WI38 (cell line): ENCODE measurements at regions not wholly inside any gene's neighbourhood (a gene's known extent, or its start where the extent isn't known, plus 50 kb on each side); places are given as distances from the start of the nearest gene placed in this dataset.

Experiments used
- H3K4me3 ChIP-seq: 2 replicates; pipeline ENCODE4 v1.5.1; 2011; ENCODE audit warnings: low read depth, mild to moderate bottlenecking, control low read depth, low read length
- CTCF ChIP-seq: IDR thresholded peaks from 2 replicates; pipeline ENCODE4 v1.5.1; 2012; ENCODE audit warnings: low read depth, mild to moderate bottlenecking, control low read depth, low read length

- no peak for TF ChIP-seq CTCF
- no peak overlapping the region for H3K4me3 ChIP-seq
Observed at GRCh38 chr19:28049875-28050274, 1163.1 kb downstream of the UQCRFS1 start.

DNA sequence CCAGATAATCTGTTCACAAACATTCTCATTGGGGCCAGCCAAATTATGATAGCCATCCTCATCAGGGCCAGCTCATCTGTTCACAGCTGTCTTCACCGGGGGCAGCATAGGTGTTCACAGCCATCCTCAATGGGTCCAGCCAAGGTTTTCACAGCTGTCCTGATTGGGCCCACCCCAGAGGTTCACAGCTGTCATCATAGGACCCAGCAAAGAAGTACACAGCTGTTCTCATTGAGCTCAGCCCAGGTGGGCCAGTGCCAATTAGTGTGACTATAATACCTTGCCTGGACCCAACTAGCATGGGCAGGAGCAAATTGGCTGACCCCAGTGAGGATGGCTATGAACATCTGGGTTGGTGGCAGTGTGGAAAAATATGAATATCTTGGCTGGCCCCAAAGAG, 1166.0 kb downstream of the UQCRFS1 start:
- no peak for TF ChIP-seq CTCF
- H3K4me3 ChIP-seq, result no peak overlapping the region

GRCh38 chr19:28045621-28046020, 1167.3 kb downstream of the UQCRFS1 start:
- no peak for TF ChIP-seq CTCF
- no peak overlapping the region for H3K4me3 ChIP-seq

DNA sequence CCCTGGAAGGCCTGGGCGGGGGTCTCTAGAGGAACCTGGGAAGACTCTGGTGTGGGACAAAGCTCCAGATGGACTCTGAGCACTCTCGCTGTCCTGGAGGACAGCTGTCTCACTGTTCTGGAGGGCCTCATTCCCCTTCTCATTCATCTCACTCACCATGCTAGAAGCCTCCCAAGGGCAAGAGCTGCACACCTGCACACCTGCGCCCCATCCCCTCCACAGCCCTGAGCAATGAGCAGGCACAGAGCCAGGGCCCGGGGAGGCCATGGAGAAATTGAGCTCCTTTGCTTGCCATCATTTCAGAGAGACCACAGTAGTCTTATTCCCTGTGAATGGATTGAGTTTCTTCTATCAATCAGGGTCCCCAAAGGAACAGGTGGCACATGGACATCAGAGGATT, 1168.5 kb downstream of the UQCRFS1 start:
- H3K4me3 ChIP-seq, result no peak overlapping the region
- no peak for TF ChIP-seq CTCF

- no peak for TF ChIP-seq CTCF
Observed at GRCh38 chr19:28042516-28042915, 1170.4 kb downstream of the UQCRFS1 start.

DNA sequence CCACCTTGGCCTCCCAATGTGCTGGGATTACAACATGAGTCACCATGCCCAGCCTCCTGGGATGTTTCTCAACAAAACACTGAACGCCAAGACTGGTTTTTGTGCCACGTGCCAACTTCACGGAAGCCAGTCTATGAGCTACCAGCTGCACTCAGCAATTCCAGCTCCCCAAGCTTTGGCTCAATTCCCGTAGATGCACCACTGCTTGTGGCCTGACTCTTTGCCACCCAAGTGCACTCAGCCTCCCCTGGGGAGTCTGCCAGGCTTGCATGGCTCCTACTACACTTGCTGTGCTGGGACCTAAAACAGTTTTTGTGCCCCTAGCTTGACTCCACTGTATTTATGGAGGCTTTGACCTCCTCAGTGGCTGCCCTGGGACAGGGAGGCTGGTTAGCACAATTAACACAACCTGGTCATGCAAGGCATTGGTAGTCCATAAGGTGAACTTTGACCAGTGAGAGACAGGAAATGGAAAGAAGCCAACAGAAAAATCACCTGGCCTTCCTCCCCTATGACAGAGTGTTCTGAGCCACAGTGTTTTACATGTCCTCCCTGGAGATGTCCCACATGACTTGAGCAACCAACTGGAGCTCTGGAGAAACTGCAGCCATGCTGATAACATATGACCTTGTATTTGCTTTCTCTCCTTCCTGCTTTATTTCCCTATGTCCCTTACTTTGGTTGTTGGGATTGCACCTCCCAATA, 1173.1 kb downstream of the UQCRFS1 start:
- no peak overlapping the region for H3K4me3 ChIP-seq
- TF ChIP-seq CTCF, result no peak

More at GRCh38 chr19:28042516-28042915, 1170.4 kb downstream of the UQCRFS1 start:
- no peak overlapping the region for H3K4me3 ChIP-seq

DNA sequence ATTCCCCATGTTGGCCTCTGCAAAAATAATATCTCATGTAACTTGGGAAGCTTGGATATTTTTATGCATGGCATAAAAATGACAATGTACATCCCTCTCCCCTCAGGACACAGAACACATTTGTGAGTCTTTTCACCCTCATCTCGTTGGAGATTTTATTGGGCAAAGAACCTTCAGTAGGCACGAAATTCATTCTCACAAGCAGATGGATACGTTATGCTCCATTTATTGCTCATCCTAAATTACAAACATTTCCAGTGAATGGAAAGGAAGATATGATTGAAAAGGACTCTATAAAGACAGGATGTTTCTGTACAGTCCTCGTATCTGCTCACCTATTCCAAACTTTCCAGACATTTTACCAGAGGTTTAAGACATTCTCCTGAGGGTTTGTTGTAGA, 1175.8 kb downstream of the UQCRFS1 start:
- no peak for TF ChIP-seq CTCF
- H3K4me3 ChIP-seq, result no peak overlapping the region
